SK-N-SH (cell line): ENCODE measurements at regions not wholly inside any gene's neighbourhood (a gene's known extent, or its start where the extent isn't known, plus 50 kb on each side); places are given as distances from the start of the nearest gene placed in this dataset.

Experiments
- CTCF ChIA-PET: fragments of 300-600, 350-600 bp; formaldehyde crosslinking; extraction: SDS; loops from one replicate; lab custom pipeline; 2021; lab: Yijun Ruan, JAX
- POLR2A ChIA-PET: fragments of 350-600 bp; sonication (Branson Sonifier 250); formaldehyde crosslinking; extraction: SDS; loops from one replicate; lab custom pipeline; 2020; ENCODE audit warnings: antibody characterized with exemption, inconsistent platforms; lab: Yijun Ruan, JAX
- DNase-seq: peaks from one replicate; pipeline ENCODE4 v3.0.0; 2012
- H2AFZ ChIP-seq: fragments of 200-600 bp; sonication (generic); 2 replicates; pipeline ENCODE4 v1.8.1; 2016; ENCODE audit warnings: antibody characterized with exemption, mild to moderate bottlenecking, low read depth
- H3F3A ChIP-seq: fragments of 200-600 bp; sonication (generic); replicated peaks from 2 replicates; pipeline ENCODE3; 2016; ENCODE audit warnings: antibody characterized with exemption, mild to moderate bottlenecking; ENCODE audit not compliant: insufficient read depth
- H3K27ac ChIP-seq, 2 experiments: fragments of 200-500 bp in 1 of 2; fragments of 200-600 bp in 1 of 2; sonication (Bioruptor generic) in 1 of 2; sonication (generic), shearing (Covaris generic) in 1 of 2; 2 replicates each; pipeline versions ENCODE4 v1.5.1 to v1.6.1; 2014 to 2016; ENCODE audit warnings: low read depth in 2 of 2, inconsistent platforms in 1 of 2, low read length in 1 of 2, mild to moderate bottlenecking in 1 of 2, mixed read lengths in 1 of 2
- H3K27me3 ChIP-seq: fragments of 200-600 bp; sonication (generic), shearing (Covaris generic); 2 replicates; pipeline ENCODE4 v1.6.1; 2016; ENCODE audit warnings: mixed run types; ENCODE audit not compliant: insufficient read depth
- H3K36me3 ChIP-seq, 2 experiments: fragments of 200-500 bp in 1 of 2; fragments of 200-600 bp in 1 of 2; sonication (Bioruptor generic) in 1 of 2; sonication (generic) in 1 of 2; replicated peaks in 1 of 2; 2 replicates each; pipeline versions ENCODE3 to v1.5.1; 2014 to 2016; ENCODE audit warnings: low read length in 1 of 2, mild to moderate bottlenecking in 1 of 2; ENCODE audit not compliant: insufficient read depth in 2 of 2, control insufficient read depth in 1 of 2
- H3K4me1 ChIP-seq, 2 experiments: fragments of 200-500 bp in 1 of 2; fragments of 200-600 bp in 1 of 2; sonication (Bioruptor generic) in 1 of 2; sonication (generic), shearing (Covaris generic) in 1 of 2; 2 replicates each; pipeline versions ENCODE4 v1.5.1 to v1.6.1; 2014 to 2016; ENCODE audit warnings: low read depth in 1 of 2, low read length in 1 of 2, mixed run types in 1 of 2; ENCODE audit not compliant: insufficient read depth in 2 of 2, control insufficient read depth in 1 of 2
- H3K4me2 ChIP-seq: fragments of 200-600 bp; sonication (generic), shearing (Covaris generic); 2 replicates; pipeline ENCODE4 v1.6.1; 2017; ENCODE audit warnings: mixed run types
- H3K4me3 ChIP-seq, 2 experiments: fragments of 200-500 bp in 1 of 2; fragments of 200-600 bp in 1 of 2; sonication (Bioruptor generic) in 1 of 2; sonication (generic), shearing (Covaris generic) in 1 of 2; 2 replicates each; pipeline versions ENCODE4 v1.5.1 to v1.8.1; 2014 to 2016; ENCODE audit warnings: low read depth in 2 of 2, inconsistent platforms in 1 of 2, low read length in 1 of 2, mild to moderate bottlenecking in 1 of 2, mixed read lengths in 1 of 2, moderate library complexity in 1 of 2
- H3K79me2 ChIP-seq: fragments of 200-600 bp; sonication (generic); 2 replicates; pipeline ENCODE4 v1.8.1; 2017; ENCODE audit warnings: mild to moderate bottlenecking; ENCODE audit not compliant: insufficient read depth
- H3K9ac ChIP-seq: fragments of 200-600 bp; sonication (generic); 2 replicates; pipeline ENCODE4 v1.6.1; 2017; ENCODE audit warnings: mixed run types
- H3K9me2 ChIP-seq: fragments of 200-600 bp; sonication (generic); 2 replicates; pipeline ENCODE4 v1.6.1; 2017; ENCODE audit warnings: mixed run types
- H3K9me3 ChIP-seq: fragments of 200-600 bp; sonication (generic); 2 replicates; pipeline ENCODE4 v1.6.1; 2017; ENCODE audit warnings: mixed run types, mild to moderate bottlenecking, moderate library complexity
- H4K20me1 ChIP-seq: fragments of 200-600 bp; sonication (generic); 2 replicates; pipeline ENCODE4 v1.6.1; 2017; ENCODE audit warnings: mild to moderate bottlenecking, mixed run types; ENCODE audit not compliant: insufficient read depth
- FOXM1 ChIP-seq: IDR thresholded peaks from 2 replicates; pipeline ENCODE4 v1.4.0; 2012; ENCODE audit warnings: low read depth, mild to moderate bottlenecking
- GATA2 ChIP-seq: sonication (generic); formaldehyde crosslinking; IDR thresholded peaks from 2 replicates; pipeline ENCODE4 v1.5.0; 2020; ENCODE audit warnings: mild to moderate bottlenecking, missing genetic modification reagents
- MXI1 ChIP-seq: IDR thresholded peaks from 2 replicates; pipeline ENCODE4 v1.6.1; 2012; ENCODE audit warnings: mild to moderate bottlenecking, low read depth, low read length, improper control_type of control experiment
- NFIC ChIP-seq: IDR thresholded peaks from 2 replicates; pipeline ENCODE4 v1.4.0; 2012; ENCODE audit warnings: borderline replicate concordance
- RFX5 ChIP-seq: IDR thresholded peaks from 2 replicates; pipeline ENCODE4 v1.6.1; 2012; ENCODE audit warnings: mild to moderate bottlenecking, improper control_type of control experiment, low read length
- RXRA ChIP-seq: IDR thresholded peaks from 2 replicates; pipeline ENCODE4 v1.4.0; 2012; ENCODE audit warnings: low read depth, mild to moderate bottlenecking, borderline replicate concordance
- TAF1 ChIP-seq: IDR thresholded peaks from 2 replicates; pipeline ENCODE4 v1.6.1; 2012; ENCODE audit warnings: low read depth, mild to moderate bottlenecking, low read length, moderate library complexity, borderline replicate concordance
- TCF12 ChIP-seq: IDR thresholded peaks from 2 replicates; pipeline ENCODE4 v1.4.0; 2012
- WGBS: methylation state at CpG from one replicate; pipeline ENCODE4 v1.1.6; 2017; ENCODE audit warnings: low lambda C conversion rate; 5-methylcytosine and 5-hydroxymethylcytosine counted together
- TF ChIP-seq, protein P1 (sequence below): fragments of 150-350 bp; IDR thresholded peaks from 2 replicates; pipeline ENCODE4 v1.6.1; 2016; ENCODE audit warnings: mild to moderate bottlenecking, low read depth, low read length
- TF ChIP-seq, protein P2 (sequence below): IDR thresholded peaks from 2 replicates; pipeline ENCODE4; 2012

DNA sequence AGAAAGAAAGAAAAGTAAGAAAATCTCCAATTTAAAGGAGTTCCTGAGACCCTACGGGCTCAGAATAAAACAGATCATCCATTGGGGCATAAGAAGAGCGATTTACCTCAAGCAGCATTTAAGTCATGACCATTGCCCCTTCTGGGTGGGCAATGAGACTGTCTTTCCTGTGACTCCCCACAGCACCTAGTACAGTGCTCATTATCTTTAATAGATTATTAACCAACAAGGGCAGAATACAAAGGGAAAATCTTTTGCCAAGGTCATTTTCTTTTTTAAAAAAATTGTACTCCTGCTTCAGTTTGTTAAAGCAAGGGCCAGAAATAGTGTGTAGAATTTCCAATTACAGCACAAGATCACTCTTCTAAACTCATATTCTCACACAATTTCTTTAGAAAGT is 443.3 kb upstream of the AGTR1 start:
- Histone ChIP-seq H3F3A (no peaks in the 10 kb centered on the region), H3K9me3 (no peaks in the 10 kb centered on the region), H3K79me2 (no peaks in the 10 kb centered on the region), H3K9ac (no peak overlapping the region), H2AFZ (no peak overlapping the region), H3K4me1 (no peaks in the 10 kb centered on the region; a peak in 1 of 4 replicates), H3K36me3 (no peaks in the 10 kb centered on the region), H3K27ac (no peak overlapping the region), H3K27me3 (no peaks in the 10 kb centered on the region), H3K4me2 (no peak overlapping the region), H3K9me2 (no peaks in the 10 kb centered on the region), H3K4me3 (no peak overlapping the region), H4K20me1 (no peaks in the 10 kb centered on the region)
- ChIA-PET POLR2A (no interaction called here), CTCF (no interaction called here)
- 34% methylated on average over 2 of the region's 2 CpGs for WGBS
- TF ChIP-seq MXI1, result no peak
- no peak for TF ChIP-seq TCF12
- TF ChIP-seq RXRA, result no peak
- no peak for DNase-seq

DNA sequence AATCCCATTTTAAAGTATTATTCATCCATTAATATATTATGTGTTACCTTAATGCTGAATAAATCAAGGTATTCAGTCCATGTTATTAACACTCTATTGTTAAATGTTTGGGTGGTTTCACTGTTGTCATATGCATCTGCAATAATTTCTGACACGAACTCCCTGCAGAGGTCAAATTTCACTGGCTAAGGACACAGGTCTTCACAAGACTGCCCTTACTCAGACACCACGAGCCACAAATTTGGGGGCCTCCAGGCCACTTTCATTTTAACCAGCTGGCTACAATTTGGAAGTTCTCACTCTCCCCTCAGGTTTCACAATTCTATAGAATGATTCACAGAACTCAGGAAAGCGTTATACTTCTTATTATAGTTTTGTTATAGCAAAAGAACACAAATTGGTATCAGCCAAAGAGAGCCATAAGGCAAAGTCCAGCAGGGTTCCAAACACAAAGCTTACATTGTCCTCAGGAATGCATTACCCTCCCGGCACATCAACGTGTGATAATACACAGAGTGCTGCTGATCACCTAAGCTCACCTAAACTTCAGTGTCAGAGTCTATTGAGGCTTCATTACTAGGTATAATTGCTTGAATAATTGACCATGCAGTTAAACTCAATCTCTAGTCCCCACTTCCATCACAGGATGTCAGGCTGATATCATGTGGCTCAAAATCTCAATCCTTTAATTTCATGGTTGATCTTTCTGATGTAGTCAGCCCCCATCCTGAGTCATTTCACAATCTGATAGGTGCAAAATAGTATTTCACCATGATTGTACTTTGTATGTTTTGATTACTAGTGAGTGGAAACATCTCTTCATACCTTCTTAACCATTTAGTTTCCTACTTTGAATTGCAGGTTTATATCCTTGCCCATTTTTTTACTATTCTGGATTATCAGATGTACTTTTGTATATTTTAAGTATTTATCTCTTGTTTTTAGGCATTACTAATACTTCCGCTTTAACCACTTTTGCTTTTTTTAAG is 441.4 kb upstream of the AGTR1 start:
- no peak for DNase-seq
- Histone ChIP-seq H3K4me1 (no peaks in the 10 kb centered on the region; a peak in 1 of 4 replicates), H3K9me2 (no peaks in the 10 kb centered on the region), H3K36me3 (no peaks in the 10 kb centered on the region), H3K4me3 (no peak overlapping the region), H3K27me3 (no peaks in the 10 kb centered on the region), H3K9ac (no peak overlapping the region), H3K4me2 (no peak overlapping the region), H3F3A (no peaks in the 10 kb centered on the region), H2AFZ (no peak overlapping the region), H3K9me3 (no peaks in the 10 kb centered on the region), H3K27ac (no peak overlapping the region), H3K79me2 (no peaks in the 10 kb centered on the region), H4K20me1 (no peaks in the 10 kb centered on the region)
- ChIA-PET POLR2A (no interaction called here), CTCF (interaction anchor here (1.1 kb wide), 1 partner anchor 24 kb away, joined by 3 read pairs; no protein-coding TSS in a partner anchor)
- TF ChIP-seq RXRA (no peak), NFIC (no peak), FOXM1 (no peak), GATA2 (CRISPR knock-in tag) (no peak), MXI1 (no peak), TAF1 (no peak), RFX5 (no peak)
- TF ChIP-seq, protein P1, sequence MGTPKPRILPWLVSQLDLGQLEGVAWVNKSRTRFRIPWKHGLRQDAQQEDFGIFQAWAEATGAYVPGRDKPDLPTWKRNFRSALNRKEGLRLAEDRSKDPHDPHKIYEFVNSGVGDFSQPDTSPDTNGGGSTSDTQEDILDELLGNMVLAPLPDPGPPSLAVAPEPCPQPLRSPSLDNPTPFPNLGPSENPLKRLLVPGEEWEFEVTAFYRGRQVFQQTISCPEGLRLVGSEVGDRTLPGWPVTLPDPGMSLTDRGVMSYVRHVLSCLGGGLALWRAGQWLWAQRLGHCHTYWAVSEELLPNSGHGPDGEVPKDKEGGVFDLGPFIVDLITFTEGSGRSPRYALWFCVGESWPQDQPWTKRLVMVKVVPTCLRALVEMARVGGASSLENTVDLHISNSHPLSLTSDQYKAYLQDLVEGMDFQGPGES, result no peak
- TF ChIP-seq, protein P2, sequence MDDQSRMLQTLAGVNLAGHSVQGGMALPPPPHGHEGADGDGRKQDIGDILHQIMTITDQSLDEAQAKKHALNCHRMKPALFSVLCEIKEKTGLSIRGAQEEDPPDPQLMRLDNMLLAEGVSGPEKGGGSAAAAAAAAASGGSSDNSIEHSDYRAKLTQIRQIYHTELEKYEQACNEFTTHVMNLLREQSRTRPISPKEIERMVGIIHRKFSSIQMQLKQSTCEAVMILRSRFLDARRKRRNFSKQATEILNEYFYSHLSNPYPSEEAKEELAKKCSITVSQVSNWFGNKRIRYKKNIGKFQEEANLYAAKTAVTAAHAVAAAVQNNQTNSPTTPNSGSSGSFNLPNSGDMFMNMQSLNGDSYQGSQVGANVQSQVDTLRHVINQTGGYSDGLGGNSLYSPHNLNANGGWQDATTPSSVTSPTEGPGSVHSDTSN, result no peak
- WGBS, result 58% methylated on average over 6 of the region's 6 CpGs
